PFSK-1 (cell line): ENCODE measurements at regions not wholly inside any gene's neighbourhood (a gene's known extent, or its start where the extent isn't known, plus 50 kb on each side); places are given as distances from the start of the nearest gene placed in this dataset.

ENCODE experiments used
- FOXP2 ChIP-seq: optimal IDR thresholded peaks from 2 replicates; pipeline ENCODE3; 2011; ENCODE audit warnings: borderline replicate concordance, control low read depth, inconsistent platforms; ENCODE audit not compliant: insufficient read depth; ENCODE audit errors: extremely low read length, extremely low read depth
- POLR2AphosphoS5 ChIP-seq: IDR thresholded peaks from 2 replicates; pipeline ENCODE4 v1.6.1; 2012; ENCODE audit warnings: low read depth, mild to moderate bottlenecking, control low read depth, low read length, moderate library complexity
- REST ChIP-seq, 2 experiments: IDR thresholded peaks; 2 replicates each; pipeline versions ENCODE4 v1.6.1 to v1.8.0; 2011 to 2012; ENCODE audit warnings: low read depth in 2 of 2, low read length in 2 of 2, control low read depth in 1 of 2, inconsistent platforms in 1 of 2, mild to moderate bottlenecking in 1 of 2, moderate library complexity in 1 of 2; ENCODE audit not compliant: insufficient read depth in 1 of 2
- SIN3A ChIP-seq: IDR thresholded peaks from 2 replicates; pipeline ENCODE4 v1.6.1; 2012; ENCODE audit warnings: mild to moderate bottlenecking, low read length, moderate library complexity, borderline replicate concordance; ENCODE audit not compliant: insufficient read depth
- TAF1 ChIP-seq: IDR thresholded peaks from 2 replicates; pipeline ENCODE4 v1.6.1; 2012; ENCODE audit warnings: low read length, control low read depth, borderline replicate concordance; ENCODE audit not compliant: insufficient read depth

DNA sequence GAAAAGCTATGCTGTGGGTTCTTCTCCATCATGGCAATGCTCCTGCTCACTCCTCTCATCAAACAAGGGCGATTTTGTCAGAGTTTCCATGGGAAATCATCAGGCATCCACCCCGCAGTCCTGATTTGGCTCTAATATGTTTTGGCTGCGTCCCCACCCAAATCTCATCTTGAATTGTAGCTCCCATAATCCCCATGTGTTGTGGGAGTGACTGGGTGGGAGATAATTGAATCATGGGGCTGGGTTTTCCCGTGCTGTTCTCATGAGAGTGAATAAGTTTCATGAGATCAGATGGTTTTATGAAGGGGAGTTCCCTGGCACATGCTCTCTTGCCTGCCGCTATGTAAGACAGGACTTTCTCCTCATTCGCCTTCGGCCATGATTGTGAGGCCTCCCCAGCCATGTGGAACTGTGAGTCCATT, 163.8 kb downstream of the GADD45G start:
- no peak for TF ChIP-seq TAF1
- TF ChIP-seq REST (IDR thresholded peaks at IDR 0.05; ENCODE audit: insufficient read depth in 1 of 2, low read depth in 2 of 2, low read length in 2 of 2): no peak
- TF ChIP-seq POLR2AphosphoS5: no peak
- no peak for TF ChIP-seq FOXP2

DNA sequence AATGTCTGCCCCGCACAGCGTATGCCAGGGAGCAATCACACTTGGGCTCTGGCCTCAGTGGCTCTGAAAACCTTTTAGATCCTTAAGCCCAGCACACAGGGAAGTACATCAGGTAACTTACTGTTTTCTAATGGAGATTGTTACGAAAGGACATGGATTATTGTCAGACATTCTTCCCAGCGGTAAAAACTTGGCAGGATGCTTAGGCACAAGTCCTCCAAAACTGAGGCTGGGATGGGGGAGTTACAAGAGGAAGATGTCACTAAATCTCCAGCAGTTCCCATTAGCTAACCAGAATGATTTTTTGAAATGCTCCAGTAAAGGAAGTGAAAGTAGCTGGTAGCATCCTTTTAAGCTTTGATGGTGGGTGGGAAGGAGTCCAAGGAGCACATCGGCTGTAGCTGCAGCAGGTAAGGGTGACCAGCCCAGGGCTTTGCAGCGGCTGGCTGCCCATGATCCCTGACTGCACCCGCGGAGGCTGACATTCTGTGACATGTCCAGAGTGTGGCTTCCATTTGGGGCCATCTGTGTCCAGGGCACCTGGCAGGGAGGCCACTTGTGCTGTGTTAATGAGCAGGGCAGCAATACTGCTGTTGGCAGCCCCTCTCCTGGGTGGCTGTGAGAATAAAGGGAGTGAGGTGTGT, 165.8 kb downstream of the GADD45G start:
- no peak for TF ChIP-seq FOXP2
- TF ChIP-seq SIN3A: no peak

GRCh38 chr9:89771205-89771604, 166.4 kb downstream of the GADD45G start:
- TF ChIP-seq POLR2AphosphoS5 (no peak), TAF1 (no peak), SIN3A (no peak), FOXP2 (no peak), REST (IDR thresholded peaks at IDR 0.05; ENCODE audit: insufficient read depth in 1 of 2, low read depth in 2 of 2, low read length in 2 of 2) (no peak)

- no peak for TF ChIP-seq REST (IDR thresholded peaks at IDR 0.05; ENCODE audit: insufficient read depth in 1 of 2, low read depth in 2 of 2, low read length in 2 of 2)
- no peak for TF ChIP-seq POLR2AphosphoS5
- no peak for TF ChIP-seq SIN3A
- TF ChIP-seq TAF1: no peak
- TF ChIP-seq FOXP2: no peak
Observed at GRCh38 chr9:89773170-89773569, 168.4 kb downstream of the GADD45G start.

GRCh38 chr9:89774858-89775370, 170.1 kb downstream of the GADD45G start:
- TF ChIP-seq TAF1 (no peak), POLR2AphosphoS5 (no peak), REST (IDR thresholded peaks at IDR 0.05; ENCODE audit: insufficient read depth in 1 of 2, low read depth in 2 of 2, low read length in 2 of 2) (no peak), SIN3A (no peak)
